Upper lobe of left lung (tissue), 6 donors: ENCODE measurements at regions not wholly inside any gene's neighbourhood (a gene's known extent, or its start where the extent isn't known, plus 50 kb on each side); places are given as distances from the start of the nearest gene placed in this dataset.

Source experiments
- ATAC-seq, 2 donors: fragments of 200-7000 bp; cut with Tn5 transposase; one replicate each; pipeline ENCODE4 v1.9.1; 2022; ENCODE audit warnings: mild to moderate bottlenecking in 2 of 2, moderate library complexity in 2 of 2; ENCODE audit not compliant: low FRiP score in 2 of 2
- DNase-seq, 2 donors: peaks; one replicate each; pipeline ENCODE4 v3.0.0-alpha.2; 2019 to 2020
- H3K27ac ChIP-seq, 4 donors: fragments of 200-600 bp; sonication (generic); one replicate each; pipeline ENCODE4 v1.5.1; 2016 to 2019
- H3K27me3 ChIP-seq, 4 donors: fragments of 200-600 bp; sonication (generic); one replicate each; pipeline ENCODE4 v1.5.1; 2017 to 2019
- H3K36me3 ChIP-seq, 4 donors: fragments of 200-600 bp; sonication (generic); one replicate each; pipeline ENCODE4 v1.5.1; 2016 to 2019
- H3K4me1 ChIP-seq, 4 donors: fragments of 200-600 bp; sonication (generic); one replicate each; pipeline ENCODE4 v1.5.1; 2018 to 2019
- H3K4me3 ChIP-seq, 4 donors: fragments of 200-600 bp; sonication (generic); one replicate each; pipeline ENCODE4 v1.5.1; 2017 to 2019; ENCODE audit warnings: mild to moderate bottlenecking in 2 of 4, moderate library complexity in 1 of 4
- H3K9me3 ChIP-seq, 4 donors: fragments of 200-600 bp; sonication (generic); one replicate each; pipeline ENCODE4 v1.5.1; 2018 to 2019
- EP300 ChIP-seq, 4 donors: sonication (generic); formaldehyde crosslinking; IDR thresholded peaks; one replicate each; pipeline ENCODE4 v1.5.1; 2017; ENCODE audit warnings: antibody characterized with exemption in 4 of 4, control low read depth in 2 of 4
- POLR2A ChIP-seq, 4 donors: fragments of 450-650 bp; IDR thresholded peaks; one replicate each; pipeline ENCODE4 v1.5.1; 2016 to 2017; ENCODE audit warnings: antibody characterized with exemption in 4 of 4, mild to moderate bottlenecking in 2 of 4
- POLR2AphosphoS5 ChIP-seq, 2 donors: sonication (generic); formaldehyde crosslinking; IDR thresholded peaks; one replicate each; pipeline ENCODE4 v1.5.1; 2017; ENCODE audit warnings: antibody characterized with exemption in 2 of 2
- WGBS, 2 donors: methylation state at CpG; one replicate each; pipeline ENCODE4 v1.1.5; 2017 to 2018; 5-methylcytosine and 5-hydroxymethylcytosine counted together
- TF ChIP-seq, protein P1 (sequence below), 6 experiments: fragments of 450-650 bp in 4 of 6; fragments of 200-600 bp in 2 of 6; sonication (generic) in 2 of 6; IDR thresholded peaks; one replicate each; pipeline ENCODE4 v1.5.1; 2016 to 2019; ENCODE audit warnings: antibody characterized with exemption in 6 of 6
- donor health status: DM: no; HTN: no; CAD: no; lungs with moderate emphysema.
- donor health status: DM: no; HTN: yes; CAD: no; lungs with severe emphysema.

GRCh38 chr7:45514944-45515343 lies 59.2 kb upstream of the ADCY1 start:
- DNase-seq (no peak), ATAC-seq (no peak)
- no peaks in the 10 kb centered on the region for H3K27me3 ChIP-seq
- no peak overlapping the region for H3K27ac ChIP-seq
- no peaks in the 10 kb centered on the region for H3K4me1 ChIP-seq
- no peaks in the 10 kb centered on the region for H3K36me3 ChIP-seq
- no peak overlapping the region for H3K4me3 ChIP-seq
- H3K9me3 ChIP-seq, result peaks cover 0 to 15% (median 6%) of the 10 kb centered on the region in 4 donors
- WGBS, 2 donors, result 65 to 68% methylated on average over 4 of the region's 4 CpGs
- TF ChIP-seq POLR2AphosphoS5 (IDR thresholded peaks at IDR 0.05), result no peak
- TF ChIP-seq EP300 (IDR thresholded peaks at IDR 0.05), result no peak
- TF ChIP-seq, protein P1, sequence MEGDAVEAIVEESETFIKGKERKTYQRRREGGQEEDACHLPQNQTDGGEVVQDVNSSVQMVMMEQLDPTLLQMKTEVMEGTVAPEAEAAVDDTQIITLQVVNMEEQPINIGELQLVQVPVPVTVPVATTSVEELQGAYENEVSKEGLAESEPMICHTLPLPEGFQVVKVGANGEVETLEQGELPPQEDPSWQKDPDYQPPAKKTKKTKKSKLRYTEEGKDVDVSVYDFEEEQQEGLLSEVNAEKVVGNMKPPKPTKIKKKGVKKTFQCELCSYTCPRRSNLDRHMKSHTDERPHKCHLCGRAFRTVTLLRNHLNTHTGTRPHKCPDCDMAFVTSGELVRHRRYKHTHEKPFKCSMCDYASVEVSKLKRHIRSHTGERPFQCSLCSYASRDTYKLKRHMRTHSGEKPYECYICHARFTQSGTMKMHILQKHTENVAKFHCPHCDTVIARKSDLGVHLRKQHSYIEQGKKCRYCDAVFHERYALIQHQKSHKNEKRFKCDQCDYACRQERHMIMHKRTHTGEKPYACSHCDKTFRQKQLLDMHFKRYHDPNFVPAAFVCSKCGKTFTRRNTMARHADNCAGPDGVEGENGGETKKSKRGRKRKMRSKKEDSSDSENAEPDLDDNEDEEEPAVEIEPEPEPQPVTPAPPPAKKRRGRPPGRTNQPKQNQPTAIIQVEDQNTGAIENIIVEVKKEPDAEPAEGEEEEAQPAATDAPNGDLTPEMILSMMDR (IDR thresholded peaks at IDR 0.05), result no peak
- TF ChIP-seq POLR2A (IDR thresholded peaks at IDR 0.05), result no peak

DNA sequence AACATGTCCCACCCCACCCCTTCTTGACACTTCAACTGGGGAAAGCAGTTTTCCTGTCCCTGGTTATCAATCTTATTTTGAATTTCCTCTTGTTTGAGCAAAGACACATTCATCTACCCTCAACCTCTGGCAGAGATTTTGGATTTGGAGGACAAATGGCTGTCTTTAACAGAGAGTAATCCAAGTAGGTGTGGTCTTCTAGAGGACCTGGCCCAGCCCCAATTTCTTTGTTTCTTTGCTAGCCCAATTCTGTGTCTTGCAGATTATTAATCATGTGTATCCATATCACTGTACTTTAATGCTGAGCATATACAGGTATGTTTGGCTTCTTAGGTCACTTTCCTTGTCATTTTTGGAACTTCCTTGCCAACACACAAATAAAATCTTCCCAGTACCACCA lies 58.8 kb upstream of the ADCY1 start:
- no peak for ATAC-seq
- Histone ChIP-seq H3K4me1 (no peaks in the 10 kb centered on the region), H3K27ac (no peak overlapping the region), H3K36me3 (no peaks in the 10 kb centered on the region), H3K9me3 (peaks cover 0 to 15% (median 6%) of the 10 kb centered on the region in 4 donors), H3K27me3 (no peaks in the 10 kb centered on the region), H3K4me3 (no peak overlapping the region)
- no peak for DNase-seq
- TF ChIP-seq POLR2AphosphoS5 (IDR thresholded peaks at IDR 0.05), result no peak
- no peak for TF ChIP-seq EP300 (IDR thresholded peaks at IDR 0.05)
- no peak for TF ChIP-seq POLR2A (IDR thresholded peaks at IDR 0.05)
- TF ChIP-seq, protein P1 (IDR thresholded peaks at IDR 0.05), result no peak
